ENCODE measurements at regions not wholly inside any gene's neighbourhood (a gene's known extent, or its start where the extent isn't known, plus 50 kb on each side); places are given as distances from the start of the nearest gene placed in this dataset.

DNA sequence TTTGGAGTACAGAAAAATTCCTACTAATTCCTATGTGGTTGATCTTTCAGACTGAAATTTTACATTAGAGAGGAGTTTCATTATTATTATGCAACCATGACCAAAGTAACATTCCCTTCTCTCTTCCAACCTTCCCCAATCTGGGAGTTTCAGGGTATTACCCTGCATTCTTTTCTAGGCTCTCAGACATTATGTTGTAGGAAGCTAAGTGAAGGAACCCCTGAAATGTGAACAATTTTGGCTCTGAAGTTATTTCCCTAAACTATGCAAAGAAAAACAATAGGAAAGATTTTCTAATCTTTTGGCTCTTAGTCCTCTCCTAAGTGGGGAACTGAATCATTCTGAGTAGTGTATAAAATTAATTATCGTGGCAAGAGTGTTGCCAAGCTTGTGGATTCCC is 63.3 kb upstream of the ZFAND5 start:
- no peak overlapping the region for H3K4me3 ChIP-seq (ENCODE audit: low read length)
- DNase-seq (ENCODE audit: low read depth) = no peak
- no peak for TF ChIP-seq CTCF (IDR thresholded peaks at IDR 0.05; ENCODE audit: insufficient read depth, low read depth, low read length, missing control alignments)

- no peak for TF ChIP-seq CTCF (IDR thresholded peaks at IDR 0.05; ENCODE audit: insufficient read depth, low read depth, low read length, missing control alignments)
- no peak overlapping the region for H3K4me3 ChIP-seq (ENCODE audit: low read length)
- no peak for DNase-seq (ENCODE audit: low read depth)
Measured at GRCh38 chr9:72427801-72428200, 62.8 kb upstream of the ZFAND5 start.

DNA sequence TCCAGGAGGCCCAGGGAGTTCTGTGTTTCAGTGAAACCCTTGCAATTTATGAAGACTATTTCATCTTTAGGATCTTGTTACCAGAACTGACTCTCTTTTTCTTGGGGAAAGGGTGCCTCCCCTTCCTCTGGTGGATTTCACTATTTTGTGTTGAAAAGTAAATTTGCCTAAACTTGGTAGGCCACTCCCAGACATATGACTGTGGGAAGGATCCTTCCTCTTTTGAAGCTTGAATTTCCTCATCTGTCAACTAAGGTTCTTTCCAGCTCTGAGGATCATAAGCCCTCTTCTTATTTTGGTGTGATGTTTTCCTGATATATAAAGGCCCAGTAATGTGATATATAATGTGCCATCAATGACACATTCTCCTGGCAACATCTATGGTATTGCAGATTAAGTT is 59.1 kb upstream of the ZFAND5 start:
- TF ChIP-seq CTCF (IDR thresholded peaks at IDR 0.05; ENCODE audit: insufficient read depth, low read depth, low read length, missing control alignments) = no peak
- DNase-seq (ENCODE audit: low read depth) = no peak
- H3K4me3 ChIP-seq (ENCODE audit: low read length) = no peak overlapping the region

DNA sequence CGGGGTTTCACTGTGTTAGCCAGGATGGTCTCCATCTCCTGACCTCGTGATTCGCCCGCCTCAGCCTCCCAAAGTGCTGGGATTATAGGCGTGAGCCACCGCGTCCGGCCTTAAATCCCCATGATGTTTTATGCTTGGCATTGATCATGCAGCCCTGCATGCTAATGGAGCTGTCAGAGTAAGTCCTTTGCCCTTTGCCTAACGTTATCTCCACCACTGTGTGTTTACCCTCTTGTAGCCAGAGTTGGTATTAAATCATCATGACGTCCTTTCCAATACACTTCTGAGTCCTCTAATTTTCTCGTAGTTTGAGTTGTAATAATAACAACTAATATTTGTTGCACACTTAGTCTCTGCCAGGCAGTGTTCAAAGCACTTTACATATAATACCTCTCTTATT is 57.2 kb upstream of the ZFAND5 start:
- no peak for TF ChIP-seq CTCF (IDR thresholded peaks at IDR 0.05; ENCODE audit: insufficient read depth, low read depth, low read length, missing control alignments)
- no peak for DNase-seq (ENCODE audit: low read depth)
- H3K4me3 ChIP-seq (ENCODE audit: low read length) = no peak overlapping the region

GRCh38 chr9:72420783-72421182 is 55.8 kb upstream of the ZFAND5 start:
- DNase-seq (ENCODE audit: low read depth) = no peak
- no peak overlapping the region for H3K4me3 ChIP-seq (ENCODE audit: low read length)
- no peak for TF ChIP-seq CTCF (IDR thresholded peaks at IDR 0.05; ENCODE audit: insufficient read depth, low read depth, low read length, missing control alignments)

GRCh38 chr9:72415948-72416347 is 50.9 kb upstream of the ZFAND5 start:
- no peak for TF ChIP-seq CTCF (IDR thresholded peaks at IDR 0.05; ENCODE audit: insufficient read depth, low read depth, low read length, missing control alignments)
- DNase-seq (ENCODE audit: low read depth) = no peak
- H3K4me3 ChIP-seq (ENCODE audit: low read length) = no peak overlapping the region

DNA sequence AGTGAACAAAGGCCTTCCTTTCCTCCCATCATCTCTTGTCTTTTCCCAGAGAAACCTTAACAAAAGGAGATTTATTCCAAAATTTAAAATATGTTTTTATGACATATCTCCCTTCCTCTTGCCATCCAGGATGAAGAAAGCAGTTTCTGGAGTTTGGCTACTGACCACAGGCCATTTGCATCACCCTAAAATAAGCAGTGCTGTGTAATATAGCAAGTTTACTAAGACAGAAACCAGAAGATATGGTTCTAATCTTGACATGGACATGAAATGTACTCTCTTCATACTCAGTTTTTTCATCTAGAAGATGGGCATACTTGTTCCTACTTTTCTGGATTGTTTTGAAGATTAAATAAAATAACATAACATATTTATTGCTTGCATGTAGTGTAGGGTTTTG is 50.2 kb upstream of the ZFAND5 start:
- no peak overlapping the region for H3K4me3 ChIP-seq (ENCODE audit: low read length)
- DNase-seq (ENCODE audit: low read depth) = no peak
- no peak for TF ChIP-seq CTCF (IDR thresholded peaks at IDR 0.05; ENCODE audit: insufficient read depth, low read depth, low read length, missing control alignments)

All from epithelial cell of esophagus (primary cell).